Breast epithelium (tissue), 4 donors: ENCODE measurements at regions not wholly inside any gene's neighbourhood (a gene's known extent, or its start where the extent isn't known, plus 50 kb on each side); places are given as distances from the start of the nearest gene placed in this dataset.

Experiments used
- DNase-seq, 2 donors: peaks; one replicate each; pipeline ENCODE4 v3.0.0-alpha.2; 2019; ENCODE audit warnings: low spot score in 2 of 2
- H3K27ac ChIP-seq, 2 donors: fragments of 200-600 bp; sonication (generic) in 1 of 2; one replicate each; pipeline ENCODE4 v1.5.1; 2016 to 2019; ENCODE audit warnings: mild to moderate bottlenecking in 1 of 2
- H3K27me3 ChIP-seq, 2 donors: fragments of 200-600 bp; sonication (generic) in 1 of 2; one replicate each; pipeline versions ENCODE4 v1.5.1 to v1.6.0; 2017 to 2019; ENCODE audit warnings: control low read depth in 1 of 2, mild to moderate bottlenecking in 1 of 2
- H3K36me3 ChIP-seq: fragments of 200-600 bp; one replicate; pipeline ENCODE4 v1.5.1; 2019
- H3K4me1 ChIP-seq, 2 donors: fragments of 200-600 bp; sonication (generic); one replicate each; pipeline ENCODE4 v1.5.1; 2016 to 2019; ENCODE audit warnings: control low read depth in 1 of 2
- H3K4me3 ChIP-seq, 3 donors: fragments of 200-600 bp; sonication (generic); 1 replicate in 2 of 3; 2 replicates in 1 of 3; pipeline ENCODE4 v1.5.1; 2016 to 2019; ENCODE audit warnings: mild to moderate bottlenecking in 3 of 3, moderate library complexity in 2 of 3
- H3K9me3 ChIP-seq, 2 donors: fragments of 200-600 bp; sonication (generic) in 1 of 2; one replicate each; pipeline ENCODE4 v1.5.1; 2016 to 2019; ENCODE audit warnings: control low read depth in 1 of 2
- CTCF ChIP-seq, 3 donors: fragments of 450-650 bp; IDR thresholded peaks; one replicate each; pipeline ENCODE4 v1.5.1; 2016 to 2017; ENCODE audit warnings: antibody characterized with exemption in 3 of 3, mild to moderate bottlenecking in 3 of 3, moderate library complexity in 3 of 3
- POLR2A ChIP-seq: fragments of 450-650 bp; IDR thresholded peaks from one replicate; pipeline ENCODE4 v1.6.1; 2016; ENCODE audit warnings: antibody characterized with exemption, mild to moderate bottlenecking, moderate library complexity
- POLR2AphosphoS5 ChIP-seq, 3 donors: sonication (generic); formaldehyde crosslinking; IDR thresholded peaks; one replicate each; pipeline ENCODE4 v1.6.1; 2017; ENCODE audit warnings: antibody characterized with exemption in 3 of 3
- intact Hi-C: fragments of 100-400 bp; cut with DNase I; formaldehyde crosslinking; loops from one replicate; pipeline ENCODE4 v1.15.1; 2023; ENCODE audit warnings: low total_unique reads

GRCh38 chr1:187646536-187647107 lies 817.9 kb downstream of the PLA2G4A start:
- H3K27ac ChIP-seq, result no peak overlapping the region
- no peak for DNase-seq
- intact Hi-C loops, result no loop called here
- H3K36me3 ChIP-seq, result no peaks in the 10 kb centered on the region
- no peak for TF ChIP-seq POLR2A
- TF ChIP-seq POLR2AphosphoS5 (IDR thresholded peaks at IDR 0.05), result no peak
- no peak for TF ChIP-seq CTCF (IDR thresholded peaks at IDR 0.05)
- H3K4me1 ChIP-seq, result no peaks in the 10 kb centered on the region
- no peaks in the 10 kb centered on the region for H3K27me3 ChIP-seq
- H3K4me3 ChIP-seq, result no peak overlapping the region
- no peaks in the 10 kb centered on the region for H3K9me3 ChIP-seq

- Histone ChIP-seq H3K27me3 (no peaks in the 10 kb centered on the region), H3K4me1 (no peaks in the 10 kb centered on the region), H3K9me3 (no peaks in the 10 kb centered on the region), H3K27ac (no peak overlapping the region), H3K4me3 (no peak overlapping the region), H3K36me3 (peaks cover 4% of the 10 kb centered on the region)
- intact Hi-C loops, result no loop called here
- TF ChIP-seq CTCF (IDR thresholded peaks at IDR 0.05) (no peak), POLR2A (no peak), POLR2AphosphoS5 (IDR thresholded peaks at IDR 0.05) (no peak)
- DNase-seq, result no peak
Measured at GRCh38 chr1:187648091-187648490, 819.3 kb downstream of the PLA2G4A start.

- no peaks in the 10 kb centered on the region for H3K27me3 ChIP-seq
- H3K9me3 ChIP-seq, result no peaks in the 10 kb centered on the region
- intact Hi-C loops, result no loop called here
- H3K27ac ChIP-seq, result no peak overlapping the region
- TF ChIP-seq CTCF (IDR thresholded peaks at IDR 0.05) (no peak), POLR2AphosphoS5 (IDR thresholded peaks at IDR 0.05) (no peak), POLR2A (no peak)
- H3K4me3 ChIP-seq, result no peak overlapping the region
- H3K4me1 ChIP-seq, result no peaks in the 10 kb centered on the region
- H3K36me3 ChIP-seq, result peaks cover 4% of the 10 kb centered on the region
- no peak for DNase-seq
Measured at GRCh38 chr1:187654635-187655034, 825.9 kb downstream of the PLA2G4A start.

- intact Hi-C loops, result no loop called here
- no peaks in the 10 kb centered on the region for H3K4me1 ChIP-seq
- H3K27ac ChIP-seq, result no peak overlapping the region
- H3K4me3 ChIP-seq, result no peak overlapping the region
- no peaks in the 10 kb centered on the region for H3K9me3 ChIP-seq
- peaks cover 4% of the 10 kb centered on the region for H3K36me3 ChIP-seq
- TF ChIP-seq POLR2A, result no peak
- no peak for TF ChIP-seq CTCF (IDR thresholded peaks at IDR 0.05)
- TF ChIP-seq POLR2AphosphoS5 (IDR thresholded peaks at IDR 0.05), result no peak
- no peak for DNase-seq
- H3K27me3 ChIP-seq, result no peaks in the 10 kb centered on the region
Measured at GRCh38 chr1:187655104-187655503, 826.4 kb downstream of the PLA2G4A start.

GRCh38 chr1:187665483-187665882 lies 836.7 kb downstream of the PLA2G4A start:
- Histone ChIP-seq H3K9me3 (no peaks in the 10 kb centered on the region), H3K4me1 (no peaks in the 10 kb centered on the region), H3K36me3 (no peaks in the 10 kb centered on the region), H3K27me3 (no peaks in the 10 kb centered on the region), H3K4me3 (no peak overlapping the region), H3K27ac (no peak overlapping the region)
- TF ChIP-seq POLR2A (no peak), CTCF (IDR thresholded peaks at IDR 0.05) (no peak), POLR2AphosphoS5 (IDR thresholded peaks at IDR 0.05) (no peak)
- no peak for DNase-seq
- intact Hi-C loops, result no loop called here
